SK-N-SH (cell line): ENCODE measurements at regions not wholly inside any gene's neighbourhood (a gene's known extent, or its start where the extent isn't known, plus 50 kb on each side); places are given as distances from the start of the nearest gene placed in this dataset.

Experiments
- CTCF ChIA-PET: fragments of 300-600, 350-600 bp; formaldehyde crosslinking; extraction: SDS; loops from one replicate; lab custom pipeline; 2021; lab: Yijun Ruan, JAX
- POLR2A ChIA-PET: fragments of 350-600 bp; sonication (Branson Sonifier 250); formaldehyde crosslinking; extraction: SDS; loops from one replicate; lab custom pipeline; 2020; ENCODE audit warnings: antibody characterized with exemption, inconsistent platforms; lab: Yijun Ruan, JAX
- DNase-seq: peaks from one replicate; pipeline ENCODE4 v3.0.0; 2012
- H2AFZ ChIP-seq: fragments of 200-600 bp; sonication (generic); 2 replicates; pipeline ENCODE4 v1.8.1; 2016; ENCODE audit warnings: antibody characterized with exemption, mild to moderate bottlenecking, low read depth
- H3F3A ChIP-seq: fragments of 200-600 bp; sonication (generic); replicated peaks from 2 replicates; pipeline ENCODE3; 2016; ENCODE audit warnings: antibody characterized with exemption, mild to moderate bottlenecking; ENCODE audit not compliant: insufficient read depth
- H3K27ac ChIP-seq, 2 experiments: fragments of 200-500 bp in 1 of 2; fragments of 200-600 bp in 1 of 2; sonication (Bioruptor generic) in 1 of 2; sonication (generic), shearing (Covaris generic) in 1 of 2; 2 replicates each; pipeline versions ENCODE4 v1.5.1 to v1.6.1; 2014 to 2016; ENCODE audit warnings: low read depth in 2 of 2, inconsistent platforms in 1 of 2, low read length in 1 of 2, mild to moderate bottlenecking in 1 of 2, mixed read lengths in 1 of 2
- H3K27me3 ChIP-seq: fragments of 200-600 bp; sonication (generic), shearing (Covaris generic); 2 replicates; pipeline ENCODE4 v1.6.1; 2016; ENCODE audit warnings: mixed run types; ENCODE audit not compliant: insufficient read depth
- H3K36me3 ChIP-seq, 2 experiments: fragments of 200-500 bp in 1 of 2; fragments of 200-600 bp in 1 of 2; sonication (Bioruptor generic) in 1 of 2; sonication (generic) in 1 of 2; replicated peaks in 1 of 2; 2 replicates each; pipeline versions ENCODE3 to v1.5.1; 2014 to 2016; ENCODE audit warnings: low read length in 1 of 2, mild to moderate bottlenecking in 1 of 2; ENCODE audit not compliant: insufficient read depth in 2 of 2, control insufficient read depth in 1 of 2
- H3K4me1 ChIP-seq, 2 experiments: fragments of 200-500 bp in 1 of 2; fragments of 200-600 bp in 1 of 2; sonication (Bioruptor generic) in 1 of 2; sonication (generic), shearing (Covaris generic) in 1 of 2; 2 replicates each; pipeline versions ENCODE4 v1.5.1 to v1.6.1; 2014 to 2016; ENCODE audit warnings: low read depth in 1 of 2, low read length in 1 of 2, mixed run types in 1 of 2; ENCODE audit not compliant: insufficient read depth in 2 of 2, control insufficient read depth in 1 of 2
- H3K4me2 ChIP-seq: fragments of 200-600 bp; sonication (generic), shearing (Covaris generic); 2 replicates; pipeline ENCODE4 v1.6.1; 2017; ENCODE audit warnings: mixed run types
- H3K4me3 ChIP-seq, 2 experiments: fragments of 200-500 bp in 1 of 2; fragments of 200-600 bp in 1 of 2; sonication (Bioruptor generic) in 1 of 2; sonication (generic), shearing (Covaris generic) in 1 of 2; 2 replicates each; pipeline versions ENCODE4 v1.5.1 to v1.8.1; 2014 to 2016; ENCODE audit warnings: low read depth in 2 of 2, inconsistent platforms in 1 of 2, low read length in 1 of 2, mild to moderate bottlenecking in 1 of 2, mixed read lengths in 1 of 2, moderate library complexity in 1 of 2
- H3K79me2 ChIP-seq: fragments of 200-600 bp; sonication (generic); 2 replicates; pipeline ENCODE4 v1.8.1; 2017; ENCODE audit warnings: mild to moderate bottlenecking; ENCODE audit not compliant: insufficient read depth
- H3K9ac ChIP-seq: fragments of 200-600 bp; sonication (generic); 2 replicates; pipeline ENCODE4 v1.6.1; 2017; ENCODE audit warnings: mixed run types
- H3K9me2 ChIP-seq: fragments of 200-600 bp; sonication (generic); 2 replicates; pipeline ENCODE4 v1.6.1; 2017; ENCODE audit warnings: mixed run types
- H3K9me3 ChIP-seq: fragments of 200-600 bp; sonication (generic); 2 replicates; pipeline ENCODE4 v1.6.1; 2017; ENCODE audit warnings: mixed run types, mild to moderate bottlenecking, moderate library complexity
- H4K20me1 ChIP-seq: fragments of 200-600 bp; sonication (generic); 2 replicates; pipeline ENCODE4 v1.6.1; 2017; ENCODE audit warnings: mild to moderate bottlenecking, mixed run types; ENCODE audit not compliant: insufficient read depth
- ELF1 ChIP-seq: IDR thresholded peaks from 2 replicates; pipeline ENCODE4 v1.4.0; 2012
- EP300 ChIP-seq, 2 experiments: IDR thresholded peaks; 2 replicates each; pipeline versions ENCODE4 v1.4.0 to v1.6.1; 2012; ENCODE audit warnings: borderline replicate concordance in 1 of 2, low read depth in 1 of 2, low read length in 1 of 2
- EZH2phosphoT487 ChIP-seq: fragments of 200-600 bp; sonication (generic); IDR thresholded peaks from 2 replicates; pipeline ENCODE4 v1.6.1; 2017; ENCODE audit warnings: low read depth, mixed run types, mild to moderate bottlenecking, antibody characterized with exemption, moderate library complexity, borderline replicate concordance
- FOSL2 ChIP-seq: IDR thresholded peaks from 2 replicates; pipeline ENCODE4 v1.4.0; 2012; ENCODE audit warnings: low read depth, mild to moderate bottlenecking, moderate library complexity, borderline replicate concordance
- GATA2 ChIP-seq: sonication (generic); formaldehyde crosslinking; IDR thresholded peaks from 2 replicates; pipeline ENCODE4 v1.5.0; 2020; ENCODE audit warnings: mild to moderate bottlenecking, missing genetic modification reagents
- JUND ChIP-seq: IDR thresholded peaks from 2 replicates; pipeline ENCODE4 v1.4.0; 2012
- MAX ChIP-seq: IDR thresholded peaks from 2 replicates; pipeline ENCODE4 v1.4.0; 2012; ENCODE audit warnings: low read depth
- MXI1 ChIP-seq: IDR thresholded peaks from 2 replicates; pipeline ENCODE4 v1.6.1; 2012; ENCODE audit warnings: mild to moderate bottlenecking, low read depth, low read length, improper control_type of control experiment
- NFIC ChIP-seq: IDR thresholded peaks from 2 replicates; pipeline ENCODE4 v1.4.0; 2012; ENCODE audit warnings: borderline replicate concordance
- NRF1 ChIP-seq: IDR thresholded peaks from 2 replicates; pipeline ENCODE4 v1.6.1; 2012; ENCODE audit warnings: low read depth, mild to moderate bottlenecking, low read length
- PBX3 ChIP-seq: IDR thresholded peaks from 2 replicates; pipeline ENCODE4; 2012
- POLR2AphosphoS5 ChIP-seq: IDR thresholded peaks from 2 replicates; pipeline ENCODE4 v1.6.1; 2012; ENCODE audit warnings: low read depth, low read length
- RAD21 ChIP-seq: IDR thresholded peaks from 2 replicates; pipeline ENCODE4 v1.6.1; 2012; ENCODE audit warnings: mild to moderate bottlenecking, low read length
- SMC3 ChIP-seq: IDR thresholded peaks from 2 replicates; pipeline ENCODE4 v1.6.1; 2012; ENCODE audit warnings: low read depth, low read length, improper control_type of control experiment
- TCF12 ChIP-seq: IDR thresholded peaks from 2 replicates; pipeline ENCODE4 v1.4.0; 2012
- TEAD4 ChIP-seq: IDR thresholded peaks from 2 replicates; pipeline ENCODE4 v1.4.0; 2012; ENCODE audit warnings: mild to moderate bottlenecking, borderline replicate concordance; ENCODE audit not compliant: insufficient read depth
- USF1 ChIP-seq: IDR thresholded peaks from 2 replicates; pipeline ENCODE4 v1.4.0; 2012; ENCODE audit warnings: low read depth, borderline replicate concordance
- YY1 ChIP-seq: IDR thresholded peaks from 2 replicates; pipeline ENCODE4 v1.4.0; 2012; ENCODE audit warnings: low read depth, mild to moderate bottlenecking
- WGBS: methylation state at CpG from one replicate; pipeline ENCODE4 v1.1.6; 2017; ENCODE audit warnings: low lambda C conversion rate; 5-methylcytosine and 5-hydroxymethylcytosine counted together
- TF ChIP-seq, protein P1 (sequence below): fragments of 200-600 bp; sonication (generic); IDR thresholded peaks from 2 replicates; pipeline ENCODE4 v1.6.1; 2017; ENCODE audit warnings: antibody characterized with exemption, mild to moderate bottlenecking, moderate library complexity

- 77% methylated on average over 2 of the region's 2 CpGs for WGBS
- Histone ChIP-seq H3K36me3 (no peaks in the 10 kb centered on the region), H3K9ac (no peak overlapping the region), H2AFZ (peak overlapping the region; percentile 80)
- CTCF ChIA-PET: interaction anchor here (1.2 kb wide), 1 partner anchor 8 kb away, joined by 3 read pairs; no protein-coding TSS in a partner anchor
- TF ChIP-seq NFIC (peak; percentile 26; the same call in 1 of the 2 replicates), POLR2AphosphoS5 (no peak), RAD21 (no peak), SMC3 (no peak), PBX3 (no peak; the same call in 1 of the 2 replicates), NRF1 (no peak), TEAD4 (peak; percentile 67; the same call in 1 of the 2 replicates), FOSL2 (peak; percentile 85), TCF12 (peak; percentile 55), EP300 (IDR thresholded peaks at IDR 0.05; ENCODE audit: borderline replicate concordance in 1 of 2, low read depth in 1 of 2, low read length in 1 of 2) (no peak; a peak in 1 of 4 replicates), MXI1 (no peak), ELF1 (no peak), YY1 (no peak), MAX (peak; percentile 48; the same call in 1 of the 2 replicates), USF1 (no peak), EZH2phosphoT487 (no peak), JUND (peak; percentile 80), GATA2 (no peak)
- TF ChIP-seq, protein P1, sequence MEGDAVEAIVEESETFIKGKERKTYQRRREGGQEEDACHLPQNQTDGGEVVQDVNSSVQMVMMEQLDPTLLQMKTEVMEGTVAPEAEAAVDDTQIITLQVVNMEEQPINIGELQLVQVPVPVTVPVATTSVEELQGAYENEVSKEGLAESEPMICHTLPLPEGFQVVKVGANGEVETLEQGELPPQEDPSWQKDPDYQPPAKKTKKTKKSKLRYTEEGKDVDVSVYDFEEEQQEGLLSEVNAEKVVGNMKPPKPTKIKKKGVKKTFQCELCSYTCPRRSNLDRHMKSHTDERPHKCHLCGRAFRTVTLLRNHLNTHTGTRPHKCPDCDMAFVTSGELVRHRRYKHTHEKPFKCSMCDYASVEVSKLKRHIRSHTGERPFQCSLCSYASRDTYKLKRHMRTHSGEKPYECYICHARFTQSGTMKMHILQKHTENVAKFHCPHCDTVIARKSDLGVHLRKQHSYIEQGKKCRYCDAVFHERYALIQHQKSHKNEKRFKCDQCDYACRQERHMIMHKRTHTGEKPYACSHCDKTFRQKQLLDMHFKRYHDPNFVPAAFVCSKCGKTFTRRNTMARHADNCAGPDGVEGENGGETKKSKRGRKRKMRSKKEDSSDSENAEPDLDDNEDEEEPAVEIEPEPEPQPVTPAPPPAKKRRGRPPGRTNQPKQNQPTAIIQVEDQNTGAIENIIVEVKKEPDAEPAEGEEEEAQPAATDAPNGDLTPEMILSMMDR: no peak
- TF ChIP-seq, all 33 proteins: peak for 6
- no peaks in the 10 kb centered on the region for H3K27me3 ChIP-seq
- POLR2A ChIA-PET: no interaction called here
- DNase-seq: no peak
- no peak overlapping the region for H3K4me3 ChIP-seq
- no peaks in the 10 kb centered on the region for H3K9me3 ChIP-seq
- H3K4me2 ChIP-seq: peak overlapping the region; percentile 2; the same call in 1 of the 2 replicates
- H4K20me1 ChIP-seq: no peaks in the 10 kb centered on the region
- H3K79me2 ChIP-seq: no peaks in the 10 kb centered on the region
- no peaks in the 10 kb centered on the region for H3K9me2 ChIP-seq
- H3K27ac ChIP-seq: peak overlapping the region in 1 of 2 experiments; percentile 86; a peak in 2 of 4 replicates
- peaks cover 18% of the 10 kb centered on the region for H3F3A ChIP-seq
- peaks cover 0 to 25% of the 10 kb centered on the region in 2 experiments; a peak in 2 of 4 replicates for H3K4me1 ChIP-seq
These were observed 586.0 kb upstream of the AADAT start for GRCh38 chr4:170675568-170676262.
